ENCODE measurements at regions not wholly inside any gene's neighbourhood (a gene's known extent, or its start where the extent isn't known, plus 50 kb on each side); places are given as distances from the start of the nearest gene placed in this dataset.
"Not testable (repeated sequence)": the region's sequence is repeated elsewhere in the genome, so short reads cannot be mapped to it uniquely, and the experiment has no call there.

DNA sequence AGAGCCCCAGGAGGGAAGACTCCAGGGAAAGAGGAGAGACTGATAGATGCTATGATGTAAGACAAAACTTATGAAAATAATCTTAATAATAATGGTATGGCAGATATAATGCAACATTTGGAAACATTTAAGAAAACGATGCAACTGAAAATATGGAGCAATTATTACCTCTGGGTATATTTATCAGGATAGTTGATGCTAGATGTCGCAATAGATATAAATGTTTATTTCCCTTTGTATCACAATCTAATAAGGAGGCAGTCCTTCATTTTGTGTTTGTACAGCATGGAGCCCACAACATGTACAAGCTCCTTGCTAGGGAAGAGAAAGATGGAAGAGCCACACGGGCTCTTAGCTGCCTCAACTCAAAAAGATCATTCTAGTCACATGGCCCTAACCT, 101.1 kb upstream of the TMEM132E start:
- Histone ChIP-seq H3K27me3 (replicated peaks in 1 of 7) (peaks cover 0 to 43% (median 5%) of the 10 kb centered on the region in 7 donors), H3K36me3 (no peaks in the 10 kb centered on the region), H3K4me3 (no peak overlapping the region), H3K27ac (no peak overlapping the region), H3K9me3 (no peaks in the 10 kb centered on the region), H3K4me1 (no peaks in the 10 kb centered on the region)
- intact Hi-C loops (cut with DNase I; ENCODE audit: low total_unique reads), result no loop called here
- DNase-seq, result no peak
- 80 to 93% (median 83%) methylated on average over 3 of the region's 3 CpGs for WGBS, 5 donors
- TF ChIP-seq POLR2A (IDR thresholded peaks at IDR 0.05) (no peak), POLR2AphosphoS5 (IDR thresholded peaks at IDR 0.05) (no peak)
- TF ChIP-seq, protein P1, sequence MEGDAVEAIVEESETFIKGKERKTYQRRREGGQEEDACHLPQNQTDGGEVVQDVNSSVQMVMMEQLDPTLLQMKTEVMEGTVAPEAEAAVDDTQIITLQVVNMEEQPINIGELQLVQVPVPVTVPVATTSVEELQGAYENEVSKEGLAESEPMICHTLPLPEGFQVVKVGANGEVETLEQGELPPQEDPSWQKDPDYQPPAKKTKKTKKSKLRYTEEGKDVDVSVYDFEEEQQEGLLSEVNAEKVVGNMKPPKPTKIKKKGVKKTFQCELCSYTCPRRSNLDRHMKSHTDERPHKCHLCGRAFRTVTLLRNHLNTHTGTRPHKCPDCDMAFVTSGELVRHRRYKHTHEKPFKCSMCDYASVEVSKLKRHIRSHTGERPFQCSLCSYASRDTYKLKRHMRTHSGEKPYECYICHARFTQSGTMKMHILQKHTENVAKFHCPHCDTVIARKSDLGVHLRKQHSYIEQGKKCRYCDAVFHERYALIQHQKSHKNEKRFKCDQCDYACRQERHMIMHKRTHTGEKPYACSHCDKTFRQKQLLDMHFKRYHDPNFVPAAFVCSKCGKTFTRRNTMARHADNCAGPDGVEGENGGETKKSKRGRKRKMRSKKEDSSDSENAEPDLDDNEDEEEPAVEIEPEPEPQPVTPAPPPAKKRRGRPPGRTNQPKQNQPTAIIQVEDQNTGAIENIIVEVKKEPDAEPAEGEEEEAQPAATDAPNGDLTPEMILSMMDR (IDR thresholded peaks at IDR 0.05 in 8 of 11, conservative IDR thresholded peaks at IDR 0.05 in 3 of 11), result no peak

DNA sequence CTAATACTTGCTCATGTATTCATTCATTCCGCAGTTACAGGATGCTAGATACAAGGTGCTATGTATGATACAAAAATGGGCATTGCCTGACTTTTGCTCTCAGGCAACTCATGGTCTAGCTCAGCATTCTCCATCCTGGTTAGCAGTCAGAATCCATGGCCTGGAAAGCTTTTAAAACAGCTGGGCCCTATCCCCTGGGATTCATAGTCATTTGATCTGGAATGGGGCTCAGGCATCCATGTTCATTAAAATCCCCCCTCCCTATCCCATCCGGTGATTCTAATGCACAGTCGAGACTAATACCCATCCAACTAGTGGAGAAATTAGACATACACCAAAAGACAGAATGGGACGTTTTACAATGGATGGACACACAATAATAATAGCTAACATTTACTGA, 104.1 kb upstream of the TMEM132E start:
- H3K4me3 ChIP-seq, result no peak overlapping the region
- no peak for DNase-seq
- H3K4me1 ChIP-seq, result no peaks in the 10 kb centered on the region
- 82 to 89% (median 85%) methylated on average over 4 of the region's 4 CpGs for WGBS, 5 donors
- no peak overlapping the region for H3K27ac ChIP-seq
- intact Hi-C loops (cut with DNase I; ENCODE audit: low total_unique reads), result no loop called here
- TF ChIP-seq, protein P1 (IDR thresholded peaks at IDR 0.05 in 8 of 11, conservative IDR thresholded peaks at IDR 0.05 in 3 of 11), result no peak
- no peak for TF ChIP-seq POLR2A (IDR thresholded peaks at IDR 0.05)
- TF ChIP-seq POLR2AphosphoS5 (IDR thresholded peaks at IDR 0.05), result no peak
- H3K36me3 ChIP-seq, result no peaks in the 10 kb centered on the region
- H3K9me3 ChIP-seq, result no peaks in the 10 kb centered on the region
- peaks cover 0 to 24% (median 0%) of the 10 kb centered on the region in 7 donors for H3K27me3 ChIP-seq (replicated peaks in 1 of 7)

DNA sequence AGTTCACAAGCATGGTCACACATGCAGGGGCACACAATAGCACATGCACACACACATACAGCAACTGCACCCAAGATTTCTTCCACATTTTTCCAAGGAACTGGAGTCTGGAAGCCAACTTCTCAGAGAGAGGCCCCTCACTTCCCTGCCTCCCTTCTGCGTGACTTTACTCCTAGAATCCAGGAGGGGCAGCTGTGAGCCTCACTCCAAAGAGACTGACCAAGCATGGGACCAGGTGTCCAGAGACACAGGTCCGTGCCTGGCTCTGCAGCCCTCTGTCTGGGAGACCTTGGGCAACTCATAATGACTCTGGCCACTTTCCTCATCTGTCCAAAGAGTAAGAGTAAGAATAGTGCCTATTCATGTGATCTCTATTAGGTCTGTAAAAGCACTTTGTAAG, 104.7 kb upstream of the TMEM132E start:
- no peaks in the 10 kb centered on the region for H3K9me3 ChIP-seq
- no peak overlapping the region for H3K4me3 ChIP-seq
- peaks cover 0 to 18% (median 0%) of the 10 kb centered on the region in 7 donors for H3K27me3 ChIP-seq (replicated peaks in 1 of 7)
- TF ChIP-seq POLR2A (IDR thresholded peaks at IDR 0.05) (no peak), POLR2AphosphoS5 (IDR thresholded peaks at IDR 0.05) (no peak)
- TF ChIP-seq, protein P1 (IDR thresholded peaks at IDR 0.05 in 8 of 11, conservative IDR thresholded peaks at IDR 0.05 in 3 of 11), result no peak
- H3K27ac ChIP-seq, result no peak overlapping the region
- intact Hi-C loops (cut with DNase I; ENCODE audit: low total_unique reads), result no loop called here
- no peaks in the 10 kb centered on the region for H3K4me1 ChIP-seq
- no peak for DNase-seq
- WGBS, 5 donors, result 21 to 76% (median 73%) methylated on average over 2 of the region's 2 CpGs
- H3K36me3 ChIP-seq, result no peaks in the 10 kb centered on the region

DNA sequence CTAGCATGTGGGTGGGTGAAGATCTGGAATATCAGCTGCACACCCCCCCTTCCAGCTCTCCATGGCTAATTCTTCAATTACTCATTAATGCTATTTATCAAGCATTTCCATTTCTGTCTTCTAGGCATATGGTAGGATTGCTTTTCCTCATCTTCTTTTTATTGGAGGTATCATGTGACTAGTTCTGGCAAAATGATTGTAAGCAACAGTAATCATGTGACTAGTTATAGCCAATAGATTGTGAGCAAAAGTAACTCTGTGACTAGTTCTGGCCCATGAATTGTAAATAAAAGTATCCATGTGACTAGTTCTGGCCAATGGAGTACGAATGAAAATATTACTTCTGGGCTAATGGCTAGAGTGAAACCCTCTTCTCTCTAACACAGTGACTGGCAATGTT, 107.0 kb upstream of the TMEM132E start:
- Histone ChIP-seq H3K4me1 (no peaks in the 10 kb centered on the region), H3K36me3 (no peaks in the 10 kb centered on the region), H3K4me3 (no peak overlapping the region), H3K9me3 (no peaks in the 10 kb centered on the region), H3K27ac (no peak overlapping the region), H3K27me3 (replicated peaks in 1 of 7) (peaks cover 0 to 38% (median 5%) of the 10 kb centered on the region in 7 donors)
- intact Hi-C loops (cut with DNase I; ENCODE audit: low total_unique reads), result no loop called here
- no peak for DNase-seq
- TF ChIP-seq POLR2AphosphoS5 (IDR thresholded peaks at IDR 0.05) (no peak), POLR2A (IDR thresholded peaks at IDR 0.05) (no peak)
- TF ChIP-seq, protein P1 (IDR thresholded peaks at IDR 0.05 in 8 of 11, conservative IDR thresholded peaks at IDR 0.05 in 3 of 11), result no peak
- WGBS, 5 donors, result 73 to 94% (median 82%) methylated on average over 1 of the region's 1 CpG

DNA sequence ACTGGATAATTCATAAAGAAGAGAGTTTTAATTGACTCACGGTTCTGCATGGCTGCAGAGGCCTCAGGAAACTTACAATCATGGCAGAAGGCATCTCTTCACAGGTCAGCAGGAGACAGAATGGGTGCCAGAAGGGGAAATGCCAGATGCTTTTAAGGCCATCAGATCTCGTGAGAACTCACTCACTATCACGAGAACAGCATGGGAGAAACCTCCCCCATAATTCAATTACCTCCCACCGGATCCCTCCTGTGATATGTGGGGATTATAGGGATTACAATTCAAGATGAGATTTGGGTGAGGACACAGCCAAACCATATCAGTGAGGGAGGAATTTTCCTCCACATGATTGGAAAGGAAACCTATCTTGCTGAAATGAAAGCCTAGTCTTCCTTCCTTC, 108.1 kb upstream of the TMEM132E start:
- intact Hi-C loops (cut with DNase I; ENCODE audit: low total_unique reads), result not testable (repeated sequence)
- 52 to 66% (median 61%) methylated on average over 4 of the region's 4 CpGs for WGBS, 5 donors

More for the DNA sequence above, 108.1 kb upstream of the TMEM132E start:
- not testable (repeated sequence) for DNase-seq, H3K4me3 ChIP-seq, H3K9me3 ChIP-seq, H3K4me1 ChIP-seq, H3K27ac ChIP-seq, H3K36me3 ChIP-seq
- H3K27me3 ChIP-seq (replicated peaks in 1 of 7), result peaks cover 0 to 49% (median 5%) of the 10 kb centered on the region in 7 donors
